ENCODE measurements at regions not wholly inside any gene's neighbourhood (a gene's known extent, or its start where the extent isn't known, plus 50 kb on each side); places are given as distances from the start of the nearest gene placed in this dataset.

- Mint-ChIP-seq H3K4me3 (peak overlapping the region; percentile 64 to 88), H3K36me3 (peaks cover 0 to 2% of the 10 kb centered on the region in 2 donors), H3K9me3 (peaks cover 0 to 13% (median 10%) of the 10 kb centered on the region in 7 donors), H3K27me3 (ENCODE audit: low read depth in 3 of 3) (peaks cover 31 to 41% (median 34%) of the 10 kb centered on the region in 3 donors), H3K27ac (peak overlapping the region; percentile 79 to 92 (median 87)), H3K4me1 (peaks cover 28% of the 10 kb centered on the region)
- no peak for TF ChIP-seq CTCF (IDR thresholded peaks at IDR 0.05)
- DNase-seq, result peak; percentile 50 to 61 (median 55)
- intact Hi-C loops (cut with micrococcal nuclease), result loop anchor here (10.0 kb wide), 1 partner anchor 889 kb away; no protein-coding TSS in a partner anchor
- Histone ChIP-seq H3K36me3 (replicated peaks in 1 of 2; ENCODE audit: control insufficient read depth in 1 of 2, insufficient read depth in 2 of 2, low read length in 2 of 2) (no peaks in the 10 kb centered on the region), H3K9ac (ENCODE audit: insufficient read depth, low read length, poor library complexity, severe bottlenecking) (no peak overlapping the region), H3K27me3 (ENCODE audit: control insufficient read depth in 2 of 2, insufficient read depth in 2 of 2, low read length in 2 of 2) (peaks cover 22 to 35% of the 10 kb centered on the region in 2 donors), H3K4me1 (ENCODE audit: control insufficient read depth in 1 of 2, insufficient read depth in 2 of 2, low read length in 2 of 2) (peaks cover 34 to 37% of the 10 kb centered on the region in 2 donors), H3K4me3 (replicated peaks in 1 of 3; ENCODE audit: low read depth in 2 of 3, low read length in 3 of 3) (peak overlapping the region in 1 of 3 experiments; percentile 57), H3K9me3 (replicated peaks in 1 of 2; ENCODE audit: control insufficient read depth in 1 of 2, insufficient read depth in 1 of 2, low read length in 2 of 2) (peaks cover 3 to 16% of the 10 kb centered on the region in 2 donors), H3K4me2 (replicated peaks; ENCODE audit: extremely low read depth, low read length, poor library complexity, severe bottlenecking) (peak overlapping the region; percentile 69), H3K79me2 (ENCODE audit: insufficient read depth, low read length) (no peaks in the 10 kb centered on the region), H4K20me1 (ENCODE audit: insufficient read depth, low read length) (no peaks in the 10 kb centered on the region), H2AFZ (ENCODE audit: insufficient read depth, low read depth, low read length, poor library complexity, severe bottlenecking) (peak overlapping the region; percentile 5), H3K27ac (ENCODE audit: low read depth in 1 of 2, low read length in 2 of 2) (peak overlapping the region; percentile 41 to 72)
- WGBS (ENCODE audit: insufficient coverage), result 68% methylated on average over 7 of the region's 15 CpGs
These were observed 201.2 kb downstream of the TTC8 start for GRCh38 chr14:89025561-89026236.

DNA sequence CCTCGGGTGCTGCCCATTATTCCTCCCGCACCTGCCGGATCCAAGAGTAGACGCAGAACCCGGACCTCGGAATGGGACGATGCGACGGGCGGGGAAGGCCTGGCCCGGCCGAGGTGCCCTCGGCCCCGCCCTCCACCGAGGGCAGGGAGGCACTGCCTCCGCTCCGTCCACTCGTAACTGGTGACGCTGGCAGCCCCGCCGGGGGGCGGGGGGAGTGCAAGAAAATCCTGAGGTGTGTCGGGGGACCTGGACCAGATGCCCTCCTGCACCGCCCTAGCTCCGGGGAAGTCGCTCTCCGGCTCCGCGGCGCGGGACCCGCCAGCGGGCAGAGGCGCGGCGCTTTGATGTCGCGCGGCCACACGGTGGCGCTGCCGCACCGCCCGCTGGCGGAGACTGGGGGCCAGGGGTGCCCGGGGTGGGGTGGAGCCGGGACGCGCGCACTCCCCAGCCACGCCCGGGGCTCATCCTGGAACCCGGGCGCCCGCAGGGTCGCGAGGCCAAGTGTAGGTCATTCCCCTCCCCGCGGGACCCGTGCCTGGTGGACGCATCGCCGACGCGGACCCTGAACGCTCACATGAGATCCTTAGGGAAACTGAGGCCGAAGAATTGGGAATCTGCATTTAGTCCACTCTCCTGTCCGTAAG lies 202.8 kb downstream of the TTC8 start:
- peaks cover 22 to 35% of the 10 kb centered on the region in 2 donors for H3K27me3 ChIP-seq (ENCODE audit: control insufficient read depth in 2 of 2, insufficient read depth in 2 of 2, low read length in 2 of 2)
- peak overlapping the region; percentile 95 for H2AFZ ChIP-seq (ENCODE audit: insufficient read depth, low read depth, low read length, poor library complexity, severe bottlenecking)
- H3K4me3 ChIP-seq (replicated peaks in 1 of 3; ENCODE audit: low read depth in 2 of 3, low read length in 3 of 3), result peak overlapping the region; percentile 37 to 78 (median 46)
- intact Hi-C loops (cut with micrococcal nuclease), result loop anchor here (10.0 kb wide), 1 partner anchor 888 kb away; no protein-coding TSS in a partner anchor
- no peaks in the 10 kb centered on the region for H4K20me1 ChIP-seq (ENCODE audit: insufficient read depth, low read length)
- peak; percentile 93 for TF ChIP-seq CTCF (IDR thresholded peaks at IDR 0.05)
- peaks cover 29 to 43% (median 34%) of the 10 kb centered on the region in 3 donors for H3K27me3 Mint-ChIP-seq (ENCODE audit: low read depth in 3 of 3)
- H3K4me2 ChIP-seq (replicated peaks; ENCODE audit: extremely low read depth, low read length, poor library complexity, severe bottlenecking), result peak overlapping the region; percentile 88
- H3K79me2 ChIP-seq (ENCODE audit: insufficient read depth, low read length), result no peaks in the 10 kb centered on the region
- peaks cover 0 to 13% (median 10%) of the 10 kb centered on the region in 7 donors for H3K9me3 Mint-ChIP-seq
- H3K4me1 ChIP-seq (ENCODE audit: control insufficient read depth in 1 of 2, insufficient read depth in 2 of 2, low read length in 2 of 2), result peaks cover 34 to 37% of the 10 kb centered on the region in 2 donors
- peaks cover 28% of the 10 kb centered on the region for H3K4me1 Mint-ChIP-seq
- DNase-seq, result peak; percentile 25 to 53 (median 53)
- no peak overlapping the region for H3K27ac ChIP-seq (ENCODE audit: low read depth in 1 of 2, low read length in 2 of 2)
- H3K9ac ChIP-seq (ENCODE audit: insufficient read depth, low read length, poor library complexity, severe bottlenecking), result peak overlapping the region; percentile 61
- no peaks in the 10 kb centered on the region for H3K36me3 ChIP-seq (replicated peaks in 1 of 2; ENCODE audit: control insufficient read depth in 1 of 2, insufficient read depth in 2 of 2, low read length in 2 of 2)
- H3K27ac Mint-ChIP-seq, result peak overlapping the region in 2 of 7 donors; percentile 21 to 72
- peaks cover 0 to 2% of the 10 kb centered on the region in 2 donors for H3K36me3 Mint-ChIP-seq
- peaks cover 5 to 16% of the 10 kb centered on the region in 2 donors for H3K9me3 ChIP-seq (replicated peaks in 1 of 2; ENCODE audit: control insufficient read depth in 1 of 2, insufficient read depth in 1 of 2, low read length in 2 of 2)
- H3K4me3 Mint-ChIP-seq, result peak overlapping the region; percentile 78 to 86
- WGBS (ENCODE audit: insufficient coverage), result under 1% methylated on average over 68 of the region's 68 CpGs
